ENCODE measurements at regions not wholly inside any gene's neighbourhood (a gene's known extent, or its start where the extent isn't known, plus 50 kb on each side); places are given as distances from the start of the nearest gene placed in this dataset.

DNA sequence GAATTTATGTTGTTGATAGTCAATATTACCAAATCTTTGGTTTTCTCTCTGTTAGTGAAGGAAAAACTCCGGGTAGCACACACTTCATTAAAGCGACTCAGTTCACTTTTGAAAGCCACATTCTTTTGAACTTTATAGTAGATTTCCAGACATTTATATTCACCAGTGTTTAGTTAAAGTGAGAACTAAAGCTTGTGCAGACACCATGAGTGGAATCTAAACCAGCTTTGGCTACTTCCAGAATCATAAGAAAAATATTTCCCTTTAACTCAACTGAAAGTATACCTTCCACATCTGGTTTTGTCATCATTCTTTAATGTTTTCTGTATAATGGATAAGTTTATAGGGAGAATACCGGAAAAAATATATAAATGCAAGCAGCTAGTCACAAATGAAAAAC, 92.1 kb upstream of the COL21A1 start:
- in situ Hi-C loops (cut with MboI; ENCODE audit: low sequenced_read_pairs) = loop anchor here (25.0 kb wide), 1 partner anchor 973 kb away; the partner anchor contains the start of gene PRIM2
- POLR2A ChIA-PET (ENCODE audit: unreplicated experiment) = no interaction called here

More for the DNA sequence above, 92.1 kb upstream of the COL21A1 start:
- Histone ChIP-seq H3K4me3 (ENCODE audit: insufficient read depth, low read depth, low read length) (no peak overlapping the region), H3K18ac (ENCODE audit: low read depth, low read length) (no peak overlapping the region), H3K56ac (ENCODE audit: extremely low read depth, insufficient read depth, low read length) (no peak overlapping the region), H3K4me1 (ENCODE audit: control insufficient read depth, insufficient read depth, low read length) (peaks cover 10% of the 10 kb centered on the region), H4K5ac (ENCODE audit: low read depth, low read length) (no peak overlapping the region), H3K27ac (ENCODE audit: insufficient read depth, low read length) (no peak overlapping the region), H3K23ac (ENCODE audit: low read depth, low read length) (no peak overlapping the region), H3K4me2 (ENCODE audit: low read depth, low read length) (no peak overlapping the region), H2AK5ac (ENCODE audit: low read depth, low read length) (no peak overlapping the region), H4K20me1 (ENCODE audit: insufficient read depth, low read length) (no peaks in the 10 kb centered on the region), H2BK20ac (ENCODE audit: low read depth, low read length) (no peak overlapping the region), H2BK5ac (ENCODE audit: low read depth, low read length, poor library complexity, severe bottlenecking) (peak overlapping the region; percentile 77), H2BK15ac (ENCODE audit: low read depth, low read length) (no peak overlapping the region; the same call in 2 of the 3 replicates), H2AK9ac (replicated peaks; ENCODE audit: low read depth, low read length, poor library complexity) (no peak overlapping the region), H3K36me3 (ENCODE audit: control insufficient read depth, insufficient read depth, low read length) (no peaks in the 10 kb centered on the region), H3K14ac (replicated peaks; ENCODE audit: low read depth, low read length) (no peak overlapping the region), H4K8ac (ENCODE audit: low read depth in 2 of 2, low read length in 2 of 2) (no peak overlapping the region), H4K91ac (ENCODE audit: insufficient read depth, low read depth, low read length) (no peak overlapping the region), H2BK120ac (ENCODE audit: low read depth, low read length) (no peak overlapping the region), H3K9me1 (ENCODE audit: insufficient read depth, low read length) (0 out of 2 replicates have a peak, but pooled peaks cover 2% of the 10 kb centered on the region), H3K9me3 (ENCODE audit: control insufficient read depth, insufficient read depth, low read length) (no peaks in the 10 kb centered on the region), H3K4ac (ENCODE audit: low read depth, low read length) (no peak overlapping the region), H2AFZ (replicated peaks; ENCODE audit: low read length, poor library complexity) (no peak overlapping the region), H3K79me1 (ENCODE audit: low read depth in 1 of 2, low read length in 2 of 2) (no peaks in the 10 kb centered on the region), H3K27me3 (ENCODE audit: control insufficient read depth, insufficient read depth, low read length) (no peaks in the 10 kb centered on the region), H3K9ac (ENCODE audit: low read depth, low read length) (no peak overlapping the region)
- TF ChIP-seq, protein P1, sequence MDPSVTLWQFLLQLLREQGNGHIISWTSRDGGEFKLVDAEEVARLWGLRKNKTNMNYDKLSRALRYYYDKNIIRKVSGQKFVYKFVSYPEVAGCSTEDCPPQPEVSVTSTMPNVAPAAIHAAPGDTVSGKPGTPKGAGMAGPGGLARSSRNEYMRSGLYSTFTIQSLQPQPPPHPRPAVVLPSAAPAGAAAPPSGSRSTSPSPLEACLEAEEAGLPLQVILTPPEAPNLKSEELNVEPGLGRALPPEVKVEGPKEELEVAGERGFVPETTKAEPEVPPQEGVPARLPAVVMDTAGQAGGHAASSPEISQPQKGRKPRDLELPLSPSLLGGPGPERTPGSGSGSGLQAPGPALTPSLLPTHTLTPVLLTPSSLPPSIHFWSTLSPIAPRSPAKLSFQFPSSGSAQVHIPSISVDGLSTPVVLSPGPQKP (IDR thresholded peaks at IDR 0.05; ENCODE audit: borderline replicate concordance, low read depth, low read length) = no peak
- TF ChIP-seq MAZ (IDR thresholded peaks at IDR 0.05; ENCODE audit: borderline replicate concordance, low read depth, low read length) (no peak), FOS (IDR thresholded peaks at IDR 0.05; ENCODE audit: low read depth, low read length) (no peak), MXI1 (IDR thresholded peaks at IDR 0.05; ENCODE audit: borderline replicate concordance, low read depth, low read length) (no peak), RFX5 (IDR thresholded peaks at IDR 0.05; ENCODE audit: low read depth, low read length) (no peak), BHLHE40 (IDR thresholded peaks at IDR 0.05; ENCODE audit: low read depth, low read length) (no peak)
- no TSS peak for BruUV-seq (replicated peaks)
- dilution Hi-C loops (cut with HindIII; ENCODE audit: low sequenced_read_pairs, unreplicated experiment) (no loop called here), intact Hi-C loops (cut with micrococcal nuclease) (no loop called here)
- DNase-seq (peak; percentile 59), ATAC-seq (ENCODE audit: low read depth) (peak; percentile 53)
- no CpG with 5 or more reads among the region's 3 CpGs for WGBS, 2 experiments (ENCODE audit: extremely low coverage in 2 of 2, insufficient read length in 1 of 2)
- CTCF ChIA-PET = no interaction called here

All from IMR-90 (cell line).